RWPE2 (cell line): ENCODE measurements at regions not wholly inside any gene's neighbourhood (a gene's known extent, or its start where the extent isn't known, plus 50 kb on each side); places are given as distances from the start of the nearest gene placed in this dataset.

Source experiments
- ATAC-seq: fragments of 200-7000 bp; cut with Tn5 transposase; 3 replicates; pipeline ENCODE4 v1.9.1; 2021; ENCODE audit warnings: low read depth
- DNase-seq: peaks from one replicate; pipeline ENCODE4 v3.0.0-alpha.2; 2020; ENCODE audit warnings: low spot score
- H3K27ac ChIP-seq: fragments of 450-650 bp; 2 replicates; pipeline ENCODE4 v1.5.1; 2017; ENCODE audit warnings: mild to moderate bottlenecking; ENCODE audit not compliant: poor library complexity, severe bottlenecking
- H3K27me3 ChIP-seq: fragments of 250-450 bp; sonication (Bioruptor Pico); 2 replicates; pipeline ENCODE4 v1.5.1; 2021; ENCODE audit warnings: mild to moderate bottlenecking, moderate library complexity; ENCODE audit not compliant: insufficient read depth, poor library complexity, severe bottlenecking
- H3K36me3 ChIP-seq: fragments of 250-450 bp; sonication (Bioruptor Pico); 2 replicates; pipeline ENCODE4 v1.5.1; 2020; ENCODE audit warnings: low read depth, mild to moderate bottlenecking, moderate library complexity
- H3K4me1 ChIP-seq: fragments of 250-450 bp; sonication (Bioruptor Pico); 2 replicates; pipeline ENCODE4 v1.5.1; 2021; ENCODE audit warnings: mild to moderate bottlenecking, moderate library complexity; ENCODE audit not compliant: insufficient read depth, poor library complexity, severe bottlenecking
- H3K4me3 ChIP-seq: fragments of 250-450 bp; sonication (Bioruptor Pico); 2 replicates; pipeline ENCODE4 v1.5.1; 2021; ENCODE audit warnings: mild to moderate bottlenecking, moderate library complexity; ENCODE audit not compliant: severe bottlenecking
- H3K9me3 ChIP-seq: fragments of 250-450 bp; sonication (Bioruptor Pico); 2 replicates; pipeline ENCODE4 v1.5.1; 2021; ENCODE audit warnings: mild to moderate bottlenecking, moderate library complexity; ENCODE audit not compliant: severe bottlenecking
- TF ChIP-seq, protein P1 (sequence below): fragments of 450-650 bp; IDR thresholded peaks from one replicate; pipeline ENCODE4 v1.5.1; 2017; ENCODE audit warnings: mild to moderate bottlenecking, moderate library complexity; ENCODE audit not compliant: poor library complexity, severe bottlenecking

DNA sequence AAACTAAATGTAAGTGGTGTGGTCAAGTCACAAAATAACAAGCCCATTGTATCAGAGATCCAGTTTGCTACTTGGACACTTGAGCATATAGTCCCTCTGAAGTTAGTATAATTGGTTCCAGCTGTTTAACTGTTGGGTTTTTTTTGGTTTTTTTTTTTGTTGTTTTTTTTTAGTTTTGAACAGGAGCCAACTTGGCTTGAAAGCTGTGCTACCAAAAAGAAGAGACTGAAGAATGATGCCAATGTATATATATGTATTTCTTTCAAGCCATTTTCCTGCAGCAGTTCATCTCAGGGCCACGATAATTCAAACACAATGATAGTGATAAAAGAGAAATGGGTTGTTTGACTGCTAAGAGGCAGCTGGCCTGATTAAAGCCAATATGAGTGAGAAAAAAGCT lies 138.3 kb downstream of the PCDH18 start:
- Histone ChIP-seq H3K27ac (no peak overlapping the region), H3K9me3 (no peaks in the 10 kb centered on the region), H3K4me1 (no peaks in the 10 kb centered on the region), H3K27me3 (no peaks in the 10 kb centered on the region), H3K4me3 (no peak overlapping the region), H3K36me3 (no peaks in the 10 kb centered on the region)
- TF ChIP-seq, protein P1, sequence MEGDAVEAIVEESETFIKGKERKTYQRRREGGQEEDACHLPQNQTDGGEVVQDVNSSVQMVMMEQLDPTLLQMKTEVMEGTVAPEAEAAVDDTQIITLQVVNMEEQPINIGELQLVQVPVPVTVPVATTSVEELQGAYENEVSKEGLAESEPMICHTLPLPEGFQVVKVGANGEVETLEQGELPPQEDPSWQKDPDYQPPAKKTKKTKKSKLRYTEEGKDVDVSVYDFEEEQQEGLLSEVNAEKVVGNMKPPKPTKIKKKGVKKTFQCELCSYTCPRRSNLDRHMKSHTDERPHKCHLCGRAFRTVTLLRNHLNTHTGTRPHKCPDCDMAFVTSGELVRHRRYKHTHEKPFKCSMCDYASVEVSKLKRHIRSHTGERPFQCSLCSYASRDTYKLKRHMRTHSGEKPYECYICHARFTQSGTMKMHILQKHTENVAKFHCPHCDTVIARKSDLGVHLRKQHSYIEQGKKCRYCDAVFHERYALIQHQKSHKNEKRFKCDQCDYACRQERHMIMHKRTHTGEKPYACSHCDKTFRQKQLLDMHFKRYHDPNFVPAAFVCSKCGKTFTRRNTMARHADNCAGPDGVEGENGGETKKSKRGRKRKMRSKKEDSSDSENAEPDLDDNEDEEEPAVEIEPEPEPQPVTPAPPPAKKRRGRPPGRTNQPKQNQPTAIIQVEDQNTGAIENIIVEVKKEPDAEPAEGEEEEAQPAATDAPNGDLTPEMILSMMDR: no peak
- DNase-seq (no peak), ATAC-seq (no peak)

GRCh38 chr4:137393044-137393443 lies 139.2 kb downstream of the PCDH18 start:
- no peak for DNase-seq
- H3K27me3 ChIP-seq: no peaks in the 10 kb centered on the region
- no peak overlapping the region for H3K27ac ChIP-seq
- TF ChIP-seq, protein P1: no peak
- H3K36me3 ChIP-seq: no peaks in the 10 kb centered on the region
- ATAC-seq: no peak
- no peaks in the 10 kb centered on the region for H3K4me1 ChIP-seq
- no peak overlapping the region for H3K4me3 ChIP-seq
- no peaks in the 10 kb centered on the region for H3K9me3 ChIP-seq

- no peaks in the 10 kb centered on the region for H3K36me3 ChIP-seq
- H3K4me3 ChIP-seq: no peak overlapping the region
- ATAC-seq (no peak), DNase-seq (no peak)
- H3K27me3 ChIP-seq: no peaks in the 10 kb centered on the region
- no peak overlapping the region for H3K27ac ChIP-seq
- H3K9me3 ChIP-seq: no peaks in the 10 kb centered on the region
- no peaks in the 10 kb centered on the region for H3K4me1 ChIP-seq
- TF ChIP-seq, protein P1: no peak
Observed at GRCh38 chr4:137390707-137391106, 141.6 kb downstream of the PCDH18 start.

DNA sequence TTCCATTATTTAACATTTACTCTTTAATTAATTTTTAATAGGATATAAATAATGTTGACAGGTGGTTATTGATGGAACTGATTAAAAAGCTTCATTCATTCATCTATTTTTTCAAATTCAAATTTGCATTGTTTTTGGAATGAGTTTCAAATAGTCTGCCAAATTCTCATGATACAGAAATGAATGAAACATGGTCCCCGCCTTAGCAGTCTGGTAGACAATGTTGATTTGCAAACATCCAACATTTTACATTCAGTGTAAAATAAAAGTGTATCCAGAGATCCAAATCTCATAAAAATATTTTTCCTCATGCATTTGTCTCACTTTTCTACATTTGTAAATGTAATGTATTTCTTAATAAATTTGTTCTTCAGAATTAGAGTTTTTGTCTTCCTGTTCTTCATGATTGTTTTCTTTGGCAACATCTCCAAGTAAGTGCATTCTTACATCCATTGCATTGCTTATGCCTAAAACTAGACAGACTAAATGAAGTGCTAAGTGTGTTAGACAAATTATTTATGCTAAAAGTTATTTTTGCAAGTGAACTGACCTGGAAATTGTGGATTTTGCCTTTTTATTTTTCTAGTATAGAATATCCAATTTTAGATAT lies 142.3 kb downstream of the PCDH18 start:
- no peaks in the 10 kb centered on the region for H3K27me3 ChIP-seq
- H3K36me3 ChIP-seq: no peaks in the 10 kb centered on the region
- H3K4me3 ChIP-seq: no peak overlapping the region
- H3K4me1 ChIP-seq: no peaks in the 10 kb centered on the region
- ATAC-seq (no peak), DNase-seq (no peak)
- H3K27ac ChIP-seq: no peak overlapping the region
- TF ChIP-seq, protein P1: no peak
- H3K9me3 ChIP-seq: no peaks in the 10 kb centered on the region

- H3K36me3 ChIP-seq: no peaks in the 10 kb centered on the region
Observed at GRCh38 chr4:137387924-137388323, 144.4 kb downstream of the PCDH18 start.

More at GRCh38 chr4:137387924-137388323, 144.4 kb downstream of the PCDH18 start:
- H3K27me3 ChIP-seq: no peaks in the 10 kb centered on the region
- no peak for DNase-seq
- H3K27ac ChIP-seq: no peak overlapping the region
- H3K9me3 ChIP-seq: no peaks in the 10 kb centered on the region
- TF ChIP-seq, protein P1: no peak
- H3K4me1 ChIP-seq: no peaks in the 10 kb centered on the region
- ATAC-seq: no peak
- no peak overlapping the region for H3K4me3 ChIP-seq
